SU-DHL-6 (cell line): ENCODE measurements at regions not wholly inside any gene's neighbourhood (a gene's known extent, or its start where the extent isn't known, plus 50 kb on each side); places are given as distances from the start of the nearest gene placed in this dataset.

Source experiments
- H2AFZ ChIP-seq: fragments of 200-600 bp; sonication (generic); 2 replicates; pipeline ENCODE4 v1.6.1; 2014; ENCODE audit warnings: low read depth, mild to moderate bottlenecking, moderate library complexity, mixed read lengths, antibody characterized with exemption, low read length; ENCODE audit not compliant: severe bottlenecking
- H3F3A ChIP-seq: fragments of 200-600 bp; shearing (Covaris generic); 2 replicates; pipeline ENCODE4 v1.6.0; 2016; ENCODE audit warnings: antibody characterized with exemption, mild to moderate bottlenecking; ENCODE audit not compliant: insufficient read depth
- H3K27ac ChIP-seq: fragments of 200-600 bp; sonication (generic); 2 replicates; pipeline ENCODE4 v1.5.1; 2016; ENCODE audit warnings: low read depth, mild to moderate bottlenecking, low read length, moderate library complexity, mixed read lengths
- H3K27me3 ChIP-seq: fragments of 200-600 bp; sonication (generic), shearing (Covaris generic); 2 replicates; pipeline ENCODE4 v1.6.0; 2014; ENCODE audit warnings: mild to moderate bottlenecking, low read length
- H3K36me3 ChIP-seq: fragments of 200-600 bp; sonication (generic); 2 replicates; pipeline ENCODE4 v1.6.1; 2014; ENCODE audit warnings: mild to moderate bottlenecking, low read length, mixed read lengths
- H3K4me2 ChIP-seq: fragments of 300-600, 200-600 bp; shearing (Covaris generic), sonication (generic); 2 replicates; pipeline ENCODE4 v1.6.0; 2014; ENCODE audit warnings: low read length, low read depth, mild to moderate bottlenecking; ENCODE audit not compliant: poor library complexity, severe bottlenecking
- H3K4me3 ChIP-seq: fragments of 200-600 bp; sonication (generic); 2 replicates; pipeline ENCODE4 v1.5.1; 2014; ENCODE audit warnings: antibody characterized with exemption, low read length, mild to moderate bottlenecking, mixed read lengths; ENCODE audit not compliant: insufficient read depth, poor library complexity, severe bottlenecking
- H3K79me2 ChIP-seq: fragments of 200-600 bp; sonication (generic); 2 replicates; pipeline ENCODE4 v1.6.1; 2014; ENCODE audit warnings: mild to moderate bottlenecking, low read length, moderate library complexity; ENCODE audit not compliant: insufficient read depth
- H3K9ac ChIP-seq: fragments of 200-600 bp; sonication (generic); 2 replicates; pipeline ENCODE4 v1.7.0; 2014; ENCODE audit warnings: mild to moderate bottlenecking, low read length
- H3K9me2 ChIP-seq: fragments of 200-600 bp; sonication (generic); replicated peaks from 2 replicates; pipeline ENCODE4 v1.6.1; 2014; ENCODE audit warnings: low read length; ENCODE audit not compliant: insufficient read depth
- H3K9me3 ChIP-seq: fragments of 200-600 bp; sonication (generic); 2 replicates; pipeline ENCODE4 v1.6.1; 2014; ENCODE audit warnings: low read length, mixed read lengths; ENCODE audit not compliant: insufficient read depth
- H4K20me1 ChIP-seq: fragments of 200-600 bp; sonication (generic); 2 replicates; pipeline ENCODE4 v1.6.1; 2014; ENCODE audit warnings: low read depth, mild to moderate bottlenecking, antibody characterized with exemption, low read length, moderate library complexity, mixed read lengths
- EZH2phosphoT487 ChIP-seq: fragments of 200-600 bp; sonication (generic), shearing (Covaris generic); conservative IDR thresholded peaks from 2 replicates; pipeline ENCODE4 v1.6.1; 2018; ENCODE audit warnings: mild to moderate bottlenecking, antibody characterized with exemption, low read length, moderate library complexity, mixed read lengths
- TF ChIP-seq, protein P1 (sequence below): fragments of 200-600 bp; sonication (generic); IDR thresholded peaks from one replicate; pipeline ENCODE4 v1.5.1; 2017; ENCODE audit warnings: antibody characterized with exemption, mild to moderate bottlenecking, low read length, moderate library complexity; ENCODE audit not compliant: insufficient read depth, poor library complexity, severe bottlenecking

DNA sequence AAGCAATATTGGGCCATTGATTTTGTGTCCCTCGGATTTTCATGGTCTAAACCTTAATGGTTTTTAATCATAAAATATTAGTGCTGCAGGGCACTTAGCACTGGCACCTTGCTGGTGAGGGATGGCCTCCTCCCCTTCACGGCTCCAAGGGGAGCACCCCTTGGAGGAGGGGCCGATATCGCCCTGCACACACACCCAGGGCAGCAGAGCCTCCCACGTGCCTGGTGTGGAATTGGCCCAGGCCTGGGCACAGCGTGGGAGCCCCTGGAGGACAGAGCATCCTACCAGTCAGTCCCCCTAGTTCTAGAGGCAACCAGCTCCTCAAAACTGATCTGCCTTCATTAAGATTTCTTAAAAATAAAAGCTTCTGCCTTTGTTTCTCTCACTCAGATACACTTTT lies 90.7 kb upstream of the CSF3R start:
- TF ChIP-seq EZH2phosphoT487 = no peak
- TF ChIP-seq, protein P1, sequence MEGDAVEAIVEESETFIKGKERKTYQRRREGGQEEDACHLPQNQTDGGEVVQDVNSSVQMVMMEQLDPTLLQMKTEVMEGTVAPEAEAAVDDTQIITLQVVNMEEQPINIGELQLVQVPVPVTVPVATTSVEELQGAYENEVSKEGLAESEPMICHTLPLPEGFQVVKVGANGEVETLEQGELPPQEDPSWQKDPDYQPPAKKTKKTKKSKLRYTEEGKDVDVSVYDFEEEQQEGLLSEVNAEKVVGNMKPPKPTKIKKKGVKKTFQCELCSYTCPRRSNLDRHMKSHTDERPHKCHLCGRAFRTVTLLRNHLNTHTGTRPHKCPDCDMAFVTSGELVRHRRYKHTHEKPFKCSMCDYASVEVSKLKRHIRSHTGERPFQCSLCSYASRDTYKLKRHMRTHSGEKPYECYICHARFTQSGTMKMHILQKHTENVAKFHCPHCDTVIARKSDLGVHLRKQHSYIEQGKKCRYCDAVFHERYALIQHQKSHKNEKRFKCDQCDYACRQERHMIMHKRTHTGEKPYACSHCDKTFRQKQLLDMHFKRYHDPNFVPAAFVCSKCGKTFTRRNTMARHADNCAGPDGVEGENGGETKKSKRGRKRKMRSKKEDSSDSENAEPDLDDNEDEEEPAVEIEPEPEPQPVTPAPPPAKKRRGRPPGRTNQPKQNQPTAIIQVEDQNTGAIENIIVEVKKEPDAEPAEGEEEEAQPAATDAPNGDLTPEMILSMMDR = no peak
- no peak overlapping the region for H3K4me2 ChIP-seq
- no peak overlapping the region for H3K27ac ChIP-seq
- no peaks in the 10 kb centered on the region for H3K79me2 ChIP-seq
- no peak overlapping the region for H3K9ac ChIP-seq
- H3K36me3 ChIP-seq = no peaks in the 10 kb centered on the region
- H3K9me3 ChIP-seq = no peaks in the 10 kb centered on the region
- H3K9me2 ChIP-seq = no peaks in the 10 kb centered on the region
- H3K27me3 ChIP-seq = no peaks in the 10 kb centered on the region
- H2AFZ ChIP-seq = no peak overlapping the region
- no peaks in the 10 kb centered on the region for H4K20me1 ChIP-seq
- H3K4me3 ChIP-seq = no peak overlapping the region
- no peaks in the 10 kb centered on the region for H3F3A ChIP-seq

DNA sequence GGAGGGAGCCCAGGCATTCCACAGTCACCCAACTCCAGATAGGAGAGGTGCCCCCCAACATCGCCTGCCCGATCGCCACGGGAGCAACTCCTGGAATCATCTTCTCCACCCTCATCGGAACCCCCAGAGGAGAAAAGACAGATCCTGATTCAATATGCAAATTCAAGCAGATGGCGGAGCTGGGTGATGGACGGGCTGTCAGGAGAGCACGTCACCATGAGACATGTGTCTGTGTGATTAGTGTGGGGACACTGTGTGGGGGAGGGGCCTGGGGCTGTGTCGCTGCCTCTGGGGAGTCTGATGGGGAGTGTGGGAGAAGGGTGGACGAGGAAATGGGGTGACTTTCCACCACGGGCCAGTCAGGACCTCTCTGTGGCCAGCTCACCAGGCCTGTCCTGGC lies 90.2 kb upstream of the CSF3R start:
- no peak overlapping the region for H3K4me2 ChIP-seq
- no peaks in the 10 kb centered on the region for H3K27me3 ChIP-seq
- no peak overlapping the region for H3K27ac ChIP-seq
- TF ChIP-seq, protein P1 = no peak
- no peak for TF ChIP-seq EZH2phosphoT487
- H3K9ac ChIP-seq = no peak overlapping the region
- H3K4me3 ChIP-seq = no peak overlapping the region
- H3K9me3 ChIP-seq = no peaks in the 10 kb centered on the region
- no peaks in the 10 kb centered on the region for H3K9me2 ChIP-seq
- H3K36me3 ChIP-seq = no peaks in the 10 kb centered on the region
- H3K79me2 ChIP-seq = no peaks in the 10 kb centered on the region
- H2AFZ ChIP-seq = no peak overlapping the region
- no peaks in the 10 kb centered on the region for H3F3A ChIP-seq
- no peaks in the 10 kb centered on the region for H4K20me1 ChIP-seq

DNA sequence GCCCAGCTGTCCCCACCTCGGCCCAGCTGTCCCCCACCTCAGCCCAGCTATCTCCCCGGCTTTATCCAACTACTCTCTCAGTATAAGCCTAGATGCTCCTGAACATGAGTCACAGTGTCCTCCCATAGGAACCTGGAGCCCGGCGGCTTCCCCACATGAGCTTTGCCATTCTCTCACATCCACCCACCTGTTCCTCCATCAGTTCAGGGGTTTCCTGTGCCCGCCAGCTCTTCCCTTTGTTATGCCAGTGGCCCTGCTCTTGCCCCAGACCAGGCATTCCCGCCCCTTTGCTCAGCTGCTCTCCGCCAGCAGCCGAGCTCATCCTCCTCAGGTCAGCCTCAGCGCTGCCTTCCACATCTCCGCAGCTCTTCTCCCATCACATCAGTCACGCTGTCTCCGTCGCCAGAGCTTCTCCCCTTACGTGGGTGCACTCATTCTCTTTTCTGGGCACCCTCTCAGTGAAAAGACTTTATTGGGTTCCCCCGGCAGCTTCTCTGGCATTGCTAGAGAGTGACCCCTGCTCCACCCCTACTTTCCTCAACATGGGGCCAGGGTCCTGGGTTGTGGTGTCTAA lies 89.5 kb upstream of the CSF3R start:
- no peaks in the 10 kb centered on the region for H3F3A ChIP-seq
- no peak overlapping the region for H3K4me2 ChIP-seq
- H3K9ac ChIP-seq = no peak overlapping the region
- no peaks in the 10 kb centered on the region for H3K27me3 ChIP-seq
- H3K36me3 ChIP-seq = no peaks in the 10 kb centered on the region
- no peaks in the 10 kb centered on the region for H3K79me2 ChIP-seq
- no peaks in the 10 kb centered on the region for H3K9me3 ChIP-seq
- no peaks in the 10 kb centered on the region for H3K9me2 ChIP-seq
- H4K20me1 ChIP-seq = no peaks in the 10 kb centered on the region
- no peak overlapping the region for H3K4me3 ChIP-seq
- no peak for TF ChIP-seq EZH2phosphoT487
- TF ChIP-seq, protein P1 = no peak
- no peak overlapping the region for H2AFZ ChIP-seq
- H3K27ac ChIP-seq = no peak overlapping the region
